ENCODE measurements at regions not wholly inside any gene's neighbourhood (a gene's known extent, or its start where the extent isn't known, plus 50 kb on each side); places are given as distances from the start of the nearest gene placed in this dataset.
A peak's percentile ranks its signal among the peaks of the same experiment; 100 is the strongest.

GRCh38 chr7:13049946-13050345 lies 362.5 kb downstream of the ARL4A start (continued):
- TF ChIP-seq CTCF (conservative IDR thresholded peaks at IDR 0.05; ENCODE audit: low read depth in 2 of 2) (no peak), CREB1 (CRISPR knock-in tag; IDR thresholded peaks at IDR 0.05; ENCODE audit: low read depth) (no peak), EZH2 (IDR thresholded peaks at IDR 0.05; ENCODE audit: low read depth, unreplicated experiment) (no peak), ZNF331 (CRISPR knock-in tag; IDR thresholded peaks at IDR 0.05; ENCODE audit: low read depth) (no peak)

- ATAC-seq (no peak), DNase-seq (ENCODE audit: low spot score) (no peak)
- Mint-ChIP-seq H3K4me1 (peaks cover 2% of the 10 kb centered on the region; the same call in 2 of the 3 replicates), H3K27me3 (ENCODE audit: insufficient read depth, low read depth, poor library complexity) (no peaks in the 10 kb centered on the region), H3K4me3 (no peak overlapping the region), H3K9me3 (no peaks in the 10 kb centered on the region), H3K36me3 (ENCODE audit: low read depth) (no peaks in the 10 kb centered on the region), H3K27ac (no peak overlapping the region)
- Histone ChIP-seq H3F3A (replicated peaks; ENCODE audit: low read depth) (no peaks in the 10 kb centered on the region), H3K36me3 (ENCODE audit: insufficient read depth) (no peaks in the 10 kb centered on the region), H3K27me3 (ENCODE audit: insufficient read depth) (no peaks in the 10 kb centered on the region), H3K79me2 (replicated peaks; ENCODE audit: insufficient read depth) (no peaks in the 10 kb centered on the region), H3K4me2 (no peak overlapping the region), H3K27ac (ENCODE audit: low read depth) (no peak overlapping the region), H4K20me1 (replicated peaks; ENCODE audit: insufficient read depth) (no peaks in the 10 kb centered on the region), H3K9me2 (ENCODE audit: insufficient read depth) (no peaks in the 10 kb centered on the region), H3K4me1 (ENCODE audit: insufficient read depth) (no peaks in the 10 kb centered on the region), H3K4me3 (no peak overlapping the region), H2AFZ (no peak overlapping the region)
- no peak for TF ChIP-seq NANOG (IDR thresholded peaks at IDR 0.05; ENCODE audit: borderline replicate concordance)
- TF ChIP-seq CREB1 (CRISPR knock-in tag; IDR thresholded peaks at IDR 0.05; ENCODE audit: low read depth), result no peak
- no peak for TF ChIP-seq ZNF331 (CRISPR knock-in tag; IDR thresholded peaks at IDR 0.05; ENCODE audit: low read depth)
Measured at GRCh38 chr7:13050703-13051102, 363.3 kb downstream of the ARL4A start.

- Mint-ChIP-seq H3K36me3 (ENCODE audit: low read depth) (no peaks in the 10 kb centered on the region), H3K27ac (no peak overlapping the region), H3K27me3 (ENCODE audit: insufficient read depth, low read depth, poor library complexity) (no peaks in the 10 kb centered on the region), H3K4me3 (no peak overlapping the region), H3K9me3 (no peaks in the 10 kb centered on the region), H3K4me1 (peaks cover 2% of the 10 kb centered on the region; the same call in 2 of the 3 replicates)
- Histone ChIP-seq H3K4me2 (no peak overlapping the region), H3K27ac (ENCODE audit: low read depth) (no peak overlapping the region), H3K4me3 (no peak overlapping the region), H3K27me3 (ENCODE audit: insufficient read depth) (no peaks in the 10 kb centered on the region), H2AFZ (peak overlapping the region; percentile 87), H3K9me2 (ENCODE audit: insufficient read depth) (no peaks in the 10 kb centered on the region), H3K79me2 (replicated peaks; ENCODE audit: insufficient read depth) (no peaks in the 10 kb centered on the region), H3F3A (replicated peaks; ENCODE audit: low read depth) (no peaks in the 10 kb centered on the region), H3K36me3 (ENCODE audit: insufficient read depth) (no peaks in the 10 kb centered on the region), H3K4me1 (ENCODE audit: insufficient read depth) (no peaks in the 10 kb centered on the region), H4K20me1 (replicated peaks; ENCODE audit: insufficient read depth) (no peaks in the 10 kb centered on the region)
- ATAC-seq (no peak), DNase-seq (ENCODE audit: low spot score) (no peak)
- TF ChIP-seq STAT1 (IDR thresholded peaks at IDR 0.05; ENCODE audit: unreplicated experiment) (no peak), CREB1 (CRISPR knock-in tag; IDR thresholded peaks at IDR 0.05; ENCODE audit: low read depth) (no peak), REST (IDR thresholded peaks at IDR 0.05; ENCODE audit: unreplicated experiment) (no peak), JUNB (IDR thresholded peaks at IDR 0.05; ENCODE audit: unreplicated experiment) (no peak), ZNF331 (CRISPR knock-in tag; IDR thresholded peaks at IDR 0.05; ENCODE audit: low read depth) (no peak), ZNF114 (CRISPR knock-in tag; IDR thresholded peaks at IDR 0.05) (no peak), EZH2phosphoT487 (IDR thresholded peaks at IDR 0.05; ENCODE audit: unreplicated experiment) (no peak), NANOG (IDR thresholded peaks at IDR 0.05; ENCODE audit: borderline replicate concordance) (no peak), ETS1 (IDR thresholded peaks at IDR 0.05) (no peak), EZH2 (IDR thresholded peaks at IDR 0.05; ENCODE audit: low read depth, unreplicated experiment) (no peak)
Measured at GRCh38 chr7:13055732-13056368, 368.4 kb downstream of the ARL4A start.

Data from GM23338 (cell line).